ENCODE measurements at regions not wholly inside any gene's neighbourhood (a gene's known extent, or its start where the extent isn't known, plus 50 kb on each side); places are given as distances from the start of the nearest gene placed in this dataset.

- DNase-seq: no peak
Measured at GRCh38 chr16:6645768-6646568, 686.7 kb upstream of the RBFOX1 start.

GRCh38 chr16:6644916-6645315 lies 687.7 kb upstream of the RBFOX1 start:
- DNase-seq: no peak

GRCh38 chr16:6643080-6643686 lies 689.5 kb upstream of the RBFOX1 start:
- peak; percentile 3 for DNase-seq

- DNase-seq: no peak
Measured at GRCh38 chr16:6642271-6642670, 690.4 kb upstream of the RBFOX1 start.

- no peak for DNase-seq
Measured at GRCh38 chr16:6641091-6641490, 691.6 kb upstream of the RBFOX1 start.

GRCh38 chr16:6636457-6636856 lies 696.2 kb upstream of the RBFOX1 start:
- DNase-seq: no peak

- DNase-seq: no peak
Measured at GRCh38 chr16:6634151-6634550, 698.5 kb upstream of the RBFOX1 start.

GRCh38 chr16:6633456-6633855 lies 699.2 kb upstream of the RBFOX1 start:
- no peak for DNase-seq

- no peak for DNase-seq
Measured at GRCh38 chr16:6629110-6629509, 703.5 kb upstream of the RBFOX1 start.

GRCh38 chr16:6625606-6626005 lies 707.0 kb upstream of the RBFOX1 start:
- no peak for DNase-seq

- no peak for DNase-seq
Measured at GRCh38 chr16:6618874-6619273, 713.8 kb upstream of the RBFOX1 start.

GRCh38 chr16:6616746-6617145 lies 715.9 kb upstream of the RBFOX1 start:
- no peak for DNase-seq

GRCh38 chr16:6615636-6616035 lies 717.0 kb upstream of the RBFOX1 start:
- no peak for DNase-seq

GRCh38 chr16:6611535-6611934 lies 721.1 kb upstream of the RBFOX1 start:
- no peak for DNase-seq

- no peak for DNase-seq
Measured at GRCh38 chr16:6605490-6605889, 727.2 kb upstream of the RBFOX1 start.

GRCh38 chr16:6603780-6604325 lies 728.8 kb upstream of the RBFOX1 start:
- DNase-seq: no peak

- no peak for DNase-seq
Measured at GRCh38 chr16:6602405-6602804, 730.2 kb upstream of the RBFOX1 start.

- DNase-seq: no peak
Measured at GRCh38 chr16:6600167-6600566, 732.5 kb upstream of the RBFOX1 start.

- no peak for DNase-seq
Measured at GRCh38 chr16:6593799-6594198, 738.8 kb upstream of the RBFOX1 start.

GRCh38 chr16:6576606-6577005 lies 756.0 kb upstream of the RBFOX1 start:
- no peak for DNase-seq

- DNase-seq: no peak
Measured at GRCh38 chr16:6576113-6576512, 756.5 kb upstream of the RBFOX1 start.

GRCh38 chr16:6574146-6574545 lies 758.5 kb upstream of the RBFOX1 start:
- no peak for DNase-seq

- DNase-seq: no peak
Measured at GRCh38 chr16:6573577-6573976, 759.1 kb upstream of the RBFOX1 start.

- DNase-seq: no peak
Measured at GRCh38 chr16:6571044-6571443, 761.6 kb upstream of the RBFOX1 start.

Data from central memory CD4-positive, alpha-beta T cell (primary cell).